GM19193 (cell line): ENCODE measurements at regions not wholly inside any gene's neighbourhood (a gene's known extent, or its start where the extent isn't known, plus 50 kb on each side); places are given as distances from the start of the nearest gene placed in this dataset.

ENCODE experiments used
- POLR2A ChIP-seq: IDR thresholded peaks from 4 replicates; pipeline ENCODE4 v1.6.1; 2011; ENCODE audit not compliant: insufficient read depth, insufficient read length; ENCODE audit errors: extremely low read depth

DNA sequence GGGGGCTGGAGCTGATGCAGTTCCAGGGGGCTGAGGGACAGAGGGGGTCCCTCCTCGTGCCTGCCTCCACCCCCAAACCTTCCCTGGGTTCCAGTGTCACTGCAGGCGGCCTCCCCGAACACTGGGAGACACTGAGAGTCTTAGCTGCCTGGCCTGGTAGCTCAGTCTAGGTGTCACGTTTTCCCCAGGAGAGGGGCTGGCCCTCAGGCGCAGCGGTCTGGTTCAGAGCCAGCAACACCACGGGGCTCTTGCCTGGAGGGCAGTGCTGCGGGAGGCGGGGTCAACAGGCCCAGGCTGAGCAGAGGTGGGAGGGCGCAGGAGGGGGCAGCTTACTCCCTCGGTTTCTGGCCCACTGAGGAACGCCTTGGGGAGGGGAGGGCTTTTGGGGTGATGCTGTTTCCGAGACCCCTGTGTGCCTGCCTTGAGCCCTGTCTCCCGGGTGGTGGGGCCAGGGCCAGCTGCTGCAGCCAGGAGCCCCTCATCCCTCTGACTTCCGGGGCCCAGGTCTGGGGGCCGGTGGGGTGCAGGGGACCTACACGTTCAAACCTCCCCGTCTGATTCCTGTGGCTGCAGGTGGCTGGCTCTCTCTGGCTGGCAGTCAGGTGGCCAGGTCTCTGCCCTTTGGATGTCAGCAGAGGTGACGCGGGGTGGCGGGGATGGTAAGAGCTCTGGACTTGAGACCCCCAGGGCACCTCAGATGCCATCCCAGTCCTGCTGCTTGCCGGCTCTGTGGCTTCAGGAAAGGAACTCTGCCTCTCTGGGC lies 89.3 kb upstream of the GSE1 start:
- no peak for TF ChIP-seq POLR2A

DNA sequence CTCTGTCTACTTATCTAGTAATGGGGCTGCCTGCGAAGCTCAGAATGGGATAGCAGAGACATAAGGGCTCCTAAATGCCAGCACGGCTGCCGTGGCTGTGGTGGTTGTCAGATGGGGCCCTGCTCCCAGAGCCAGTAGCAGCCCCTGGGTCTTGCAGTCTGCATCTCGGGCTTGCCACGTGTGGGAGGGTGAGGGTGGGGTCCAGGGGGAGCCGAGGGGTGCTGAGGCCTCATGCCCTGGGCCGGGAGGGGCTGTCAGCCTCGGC lies 88.8 kb upstream of the GSE1 start:
- TF ChIP-seq POLR2A: no peak

DNA sequence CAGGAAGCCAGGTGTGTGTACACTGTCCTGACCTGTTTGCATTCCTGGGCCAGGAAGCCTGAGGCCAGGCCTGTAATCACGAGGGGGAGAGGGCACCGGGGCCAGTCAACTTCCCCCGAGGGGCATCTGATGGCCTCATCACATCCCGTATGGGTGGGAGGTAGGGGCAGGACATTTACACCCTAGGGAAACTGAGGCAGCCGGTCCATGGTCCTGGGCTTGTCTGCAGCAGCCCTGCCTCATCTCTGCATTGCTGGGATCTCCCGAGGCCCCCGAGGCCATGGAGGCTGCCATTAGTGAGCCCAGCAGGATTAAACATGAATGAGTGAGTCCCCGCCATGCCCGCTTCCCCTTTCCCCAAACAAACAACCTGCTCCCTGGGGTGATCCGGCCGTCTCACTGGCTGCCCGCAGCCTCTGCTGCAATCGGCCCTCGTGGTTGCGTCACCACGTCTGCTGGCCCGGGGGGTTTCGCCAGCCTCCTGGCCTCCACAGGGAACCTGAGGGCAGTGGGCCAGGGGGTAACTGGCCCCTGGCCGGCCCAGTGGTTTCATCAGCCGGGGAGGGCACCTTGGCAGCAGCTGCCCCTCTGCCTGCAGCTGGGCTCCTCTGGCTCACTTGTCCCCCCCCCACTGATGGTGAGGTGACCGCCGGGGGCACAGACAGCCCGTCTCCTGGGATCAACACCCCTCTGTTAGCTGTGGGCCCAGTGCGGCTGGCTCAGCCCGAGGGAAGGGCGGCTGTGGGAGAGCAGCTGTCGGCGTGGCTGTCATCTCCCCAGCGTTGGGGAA lies 88.3 kb upstream of the GSE1 start:
- no peak for TF ChIP-seq POLR2A

DNA sequence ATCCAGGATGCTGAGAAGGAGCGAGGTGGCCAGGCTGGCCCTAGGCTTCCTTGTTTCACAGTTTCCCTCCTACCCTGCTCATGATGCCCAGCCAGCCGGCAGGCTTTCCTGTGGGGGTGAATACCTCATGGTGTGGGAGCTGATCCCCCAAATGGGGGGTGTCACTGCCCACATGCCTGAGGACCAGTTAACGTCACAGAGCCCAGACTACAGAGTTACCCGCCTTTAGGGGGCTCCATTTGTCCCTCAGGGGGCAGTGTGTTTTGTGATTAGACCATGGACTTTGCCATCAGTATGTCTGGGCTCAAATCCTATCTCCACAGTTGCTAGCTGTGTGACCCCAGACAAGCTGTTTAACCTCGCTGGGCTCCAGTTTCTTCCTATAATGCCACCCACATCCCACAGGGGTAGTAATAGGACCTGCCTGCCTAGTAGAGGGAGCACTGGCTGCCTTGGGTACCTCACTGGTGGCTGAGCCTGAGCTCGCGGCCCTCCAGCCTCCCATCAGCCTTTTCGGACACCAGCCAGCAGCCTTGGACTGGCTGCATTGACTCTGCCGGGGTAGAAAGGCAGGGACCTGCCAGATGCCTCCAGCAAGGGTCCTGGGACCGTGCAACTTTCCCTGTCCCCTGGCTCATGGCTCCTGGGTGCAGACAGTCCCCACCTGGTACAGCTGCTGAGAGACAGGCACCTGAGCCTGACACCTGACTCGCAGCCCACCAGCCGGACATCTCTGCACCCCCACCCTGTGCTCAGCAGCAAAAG lies 87.5 kb upstream of the GSE1 start:
- no peak for TF ChIP-seq POLR2A

DNA sequence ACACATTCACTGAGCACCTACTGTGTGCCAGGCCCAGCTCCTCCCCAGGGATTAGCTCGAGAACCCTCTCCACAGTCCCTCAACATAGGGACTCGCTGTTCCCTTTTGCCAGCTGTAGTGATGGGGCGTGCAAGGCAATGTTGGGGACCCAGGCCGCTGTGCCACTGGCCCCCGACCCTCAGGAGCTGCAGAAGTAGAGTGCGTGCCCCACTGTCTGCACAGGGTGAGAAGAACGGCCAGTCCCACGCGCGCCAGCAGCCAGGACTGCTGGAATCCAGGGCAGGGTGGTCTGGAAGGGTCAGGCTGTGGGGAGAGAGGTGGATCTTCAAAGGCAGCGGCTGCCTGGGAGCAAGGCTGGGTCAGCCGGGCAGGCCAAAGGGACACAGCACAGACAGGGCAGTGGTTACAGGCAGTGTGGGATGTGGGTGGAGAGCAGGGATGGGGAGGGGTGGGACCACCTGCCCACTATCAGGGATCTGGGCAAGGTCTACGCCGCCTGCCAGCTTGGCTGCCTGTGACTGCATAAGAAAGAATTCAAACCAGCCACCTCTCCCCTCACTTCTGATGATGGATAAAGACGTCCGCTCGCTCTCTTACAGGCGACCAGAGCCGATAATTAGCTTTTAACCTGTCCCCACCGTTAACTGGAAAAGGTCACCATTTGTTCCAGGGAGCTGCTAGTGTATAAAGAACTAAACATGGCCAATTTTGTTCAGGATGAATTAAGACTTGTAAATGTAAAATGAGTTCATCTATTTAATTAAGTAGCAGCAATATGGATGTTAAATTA lies 86.7 kb upstream of the GSE1 start:
- no peak for TF ChIP-seq POLR2A

DNA sequence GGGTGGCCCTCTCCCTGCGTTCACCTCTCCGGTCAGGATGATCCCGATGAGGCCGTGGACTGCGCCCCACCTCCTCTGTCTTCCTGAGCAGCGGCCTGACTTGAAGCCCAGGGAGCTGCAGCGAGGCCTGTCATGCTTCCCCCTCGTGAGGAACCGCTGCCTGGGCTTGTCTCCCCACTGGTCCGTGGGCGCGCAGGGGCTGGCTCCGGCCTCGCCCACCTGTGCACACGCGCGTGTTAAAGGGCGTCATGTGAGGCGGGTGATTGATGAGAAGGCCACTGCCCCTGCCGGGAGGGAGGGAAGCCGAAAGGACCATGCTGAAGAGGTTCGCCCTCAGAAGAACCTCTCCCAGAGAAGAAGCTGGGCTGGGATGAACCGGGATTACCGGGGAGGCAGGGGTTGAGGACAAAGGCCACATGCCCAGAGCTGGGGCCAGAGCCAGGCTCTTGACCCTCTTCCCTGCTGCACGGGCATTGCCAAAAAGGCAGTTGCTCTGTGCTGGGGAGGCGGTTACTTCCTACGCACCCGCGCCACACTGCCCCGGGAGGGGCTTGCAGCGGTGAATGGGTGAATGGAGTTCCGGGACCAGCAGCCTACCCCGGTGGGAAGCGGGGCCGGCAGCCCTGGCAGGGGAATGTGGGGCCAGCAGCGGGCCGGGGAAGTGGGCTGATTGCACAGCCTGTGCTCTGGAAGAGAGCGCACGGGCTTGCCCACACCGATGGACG lies 85.9 kb upstream of the GSE1 start:
- no peak for TF ChIP-seq POLR2A

DNA sequence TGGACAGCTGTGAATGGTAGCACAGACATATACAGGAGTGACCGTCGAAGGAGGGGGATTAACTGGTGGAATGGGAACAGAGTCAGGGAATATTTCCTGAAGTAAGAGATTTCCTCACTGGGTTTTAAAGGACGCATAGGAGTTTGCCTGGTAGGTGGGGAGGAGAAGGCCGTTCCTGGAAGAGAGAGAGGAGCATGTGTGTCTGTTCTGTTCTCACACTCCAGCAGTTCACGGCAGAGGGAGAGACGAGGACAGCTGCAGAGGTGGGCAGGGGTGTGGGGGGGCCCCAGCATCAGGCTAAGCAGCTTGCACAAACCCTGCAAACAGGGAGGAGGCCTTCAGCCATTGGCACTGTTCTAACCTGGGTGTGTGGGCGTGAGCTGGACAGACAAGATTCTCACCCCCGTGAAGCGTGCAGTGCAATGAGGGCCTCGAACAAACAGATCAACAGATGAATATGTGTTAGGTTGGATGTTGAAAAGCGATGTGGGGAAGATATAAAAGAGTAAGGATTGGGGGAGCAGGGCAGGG lies 85.3 kb upstream of the GSE1 start:
- TF ChIP-seq POLR2A: no peak

DNA sequence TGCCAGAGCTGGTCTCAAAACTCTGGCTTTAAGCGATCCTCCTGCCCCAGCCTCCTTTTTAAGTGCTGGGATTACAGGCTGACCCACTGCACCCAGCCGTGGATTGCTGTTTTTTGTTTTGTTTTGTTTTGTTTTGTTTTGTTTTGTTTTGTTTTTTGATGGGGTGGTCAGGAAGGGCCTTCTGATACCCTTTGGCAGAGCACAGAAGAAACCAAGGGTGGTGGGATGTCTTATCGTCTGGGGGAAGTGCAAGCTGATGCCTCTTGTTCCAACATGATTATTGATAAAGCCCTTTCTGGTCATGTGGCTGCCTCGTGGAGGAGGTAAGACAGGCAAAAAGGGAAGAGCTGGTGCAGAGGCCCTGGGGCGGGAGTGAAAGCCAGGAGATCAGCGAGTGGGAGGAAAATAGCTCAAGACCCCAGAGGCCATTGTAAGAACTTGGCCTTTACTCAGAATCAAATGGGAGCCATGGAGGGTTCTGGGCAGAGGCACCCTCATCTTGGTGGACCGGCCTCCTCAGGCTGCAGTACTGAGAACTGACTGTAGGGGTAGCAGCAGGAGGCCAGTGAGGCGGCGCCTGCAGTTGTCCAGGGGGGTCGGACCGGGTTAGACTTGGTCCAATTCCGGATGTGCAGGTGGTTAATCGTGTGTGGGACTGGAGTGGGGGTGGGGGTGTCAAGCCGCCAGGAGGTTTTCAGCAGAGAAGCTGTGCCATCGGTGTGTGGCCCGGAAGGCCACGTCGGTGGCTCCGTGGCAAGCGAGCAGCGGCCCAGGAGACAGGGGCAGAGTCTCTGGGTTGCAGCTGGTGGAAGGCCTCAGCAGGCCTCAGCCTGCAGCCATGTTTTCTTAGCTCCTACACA lies 84.4 kb upstream of the GSE1 start:
- no peak for TF ChIP-seq POLR2A

DNA sequence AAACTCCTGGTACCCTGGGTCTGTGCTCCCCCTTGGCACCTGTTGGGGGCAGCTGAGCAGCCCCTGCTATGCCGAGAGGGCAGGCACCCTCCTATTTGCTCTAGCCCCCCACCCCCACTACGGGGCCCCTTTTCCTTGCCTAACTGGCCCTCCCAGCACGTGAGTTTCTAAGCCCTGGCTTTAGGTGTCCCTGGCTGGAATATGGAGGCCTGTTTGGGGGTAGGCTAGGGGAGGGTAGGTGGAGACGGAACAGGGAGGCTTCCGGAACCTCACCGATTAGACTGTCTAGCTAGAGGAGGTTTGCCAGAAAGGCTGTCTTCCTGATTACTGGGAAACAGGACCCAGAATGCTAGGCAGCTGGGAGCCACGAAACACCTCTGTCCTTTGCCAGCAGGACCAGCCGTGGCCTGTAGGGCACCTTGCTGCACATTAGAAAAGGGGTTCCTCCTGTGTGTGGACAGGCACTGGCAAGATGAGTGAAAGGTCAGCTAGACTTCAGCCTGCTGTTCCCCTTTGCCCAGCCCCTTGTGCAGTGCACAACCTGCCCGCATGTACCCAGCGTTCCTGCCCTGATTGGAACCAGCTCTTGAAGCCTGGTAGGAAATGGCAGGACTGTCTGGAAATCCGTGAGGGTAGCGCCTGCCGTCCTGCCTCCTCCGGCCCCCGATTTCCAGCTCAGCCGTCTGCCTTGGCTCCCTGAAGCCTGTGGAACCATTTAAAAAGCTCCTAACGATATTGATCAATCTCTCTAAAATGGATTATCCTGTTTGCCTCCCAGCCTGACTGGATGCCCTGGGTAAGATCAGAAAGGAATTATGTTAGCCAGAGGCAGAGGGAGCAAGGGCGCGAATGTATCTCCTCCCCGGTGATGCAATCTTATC lies 83.4 kb upstream of the GSE1 start:
- no peak for TF ChIP-seq POLR2A

DNA sequence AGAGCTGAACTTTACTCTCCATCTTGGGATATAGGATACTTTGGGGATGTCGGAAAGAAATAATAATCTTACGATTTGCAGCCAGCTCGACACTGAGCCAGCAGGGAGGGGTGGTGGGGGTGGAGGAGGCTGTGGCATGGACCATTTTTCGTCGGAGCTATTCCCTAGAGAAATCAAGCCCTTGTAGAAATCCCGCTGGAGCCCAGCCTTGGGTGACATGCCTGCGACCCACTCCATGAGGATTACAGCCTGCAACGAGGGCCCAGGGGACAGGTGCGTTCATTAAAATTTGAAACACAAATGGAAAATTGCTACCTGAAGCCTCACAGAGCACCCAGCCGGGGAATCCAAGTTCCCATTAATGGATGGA lies 82.8 kb upstream of the GSE1 start:
- TF ChIP-seq POLR2A: no peak

DNA sequence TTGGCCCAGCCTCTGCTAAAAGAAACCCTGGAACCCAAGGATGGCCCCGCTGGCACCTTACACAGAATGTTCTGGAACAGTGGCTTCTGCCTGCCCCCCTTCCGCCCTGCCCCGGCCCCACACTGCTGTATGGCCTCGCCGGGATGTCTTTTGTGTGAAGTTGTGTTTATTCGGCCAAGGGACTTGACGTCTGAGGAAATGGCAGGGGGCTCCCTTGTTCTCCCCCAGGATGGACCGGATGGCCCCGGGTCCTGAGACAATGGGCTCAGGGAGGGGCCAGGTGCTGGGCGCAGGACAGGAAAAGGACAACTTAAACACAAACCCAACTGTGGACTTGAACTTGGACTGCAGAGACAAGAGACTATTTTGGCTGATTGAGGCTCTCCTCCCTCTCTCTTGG lies 81.6 kb upstream of the GSE1 start:
- TF ChIP-seq POLR2A: no peak

DNA sequence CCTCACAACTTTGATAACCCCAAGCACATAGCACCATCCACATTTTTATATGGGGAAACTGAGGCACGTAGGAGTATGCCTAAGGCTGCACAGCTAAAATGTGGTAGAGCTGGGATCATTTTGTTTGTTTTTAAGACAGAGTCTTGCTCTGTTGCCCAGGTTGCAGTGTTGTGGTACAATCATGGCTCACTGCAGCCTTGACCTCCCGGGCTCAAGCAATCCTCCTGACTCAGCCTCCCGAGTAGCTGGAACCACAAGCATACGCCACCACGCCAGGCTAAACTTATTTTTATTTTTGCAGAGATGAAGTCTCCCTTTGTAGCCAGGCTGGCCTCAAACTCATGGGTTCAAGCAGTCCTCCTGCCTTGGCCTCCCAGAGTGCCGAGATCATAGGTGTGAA lies 81.0 kb upstream of the GSE1 start:
- no peak for TF ChIP-seq POLR2A

DNA sequence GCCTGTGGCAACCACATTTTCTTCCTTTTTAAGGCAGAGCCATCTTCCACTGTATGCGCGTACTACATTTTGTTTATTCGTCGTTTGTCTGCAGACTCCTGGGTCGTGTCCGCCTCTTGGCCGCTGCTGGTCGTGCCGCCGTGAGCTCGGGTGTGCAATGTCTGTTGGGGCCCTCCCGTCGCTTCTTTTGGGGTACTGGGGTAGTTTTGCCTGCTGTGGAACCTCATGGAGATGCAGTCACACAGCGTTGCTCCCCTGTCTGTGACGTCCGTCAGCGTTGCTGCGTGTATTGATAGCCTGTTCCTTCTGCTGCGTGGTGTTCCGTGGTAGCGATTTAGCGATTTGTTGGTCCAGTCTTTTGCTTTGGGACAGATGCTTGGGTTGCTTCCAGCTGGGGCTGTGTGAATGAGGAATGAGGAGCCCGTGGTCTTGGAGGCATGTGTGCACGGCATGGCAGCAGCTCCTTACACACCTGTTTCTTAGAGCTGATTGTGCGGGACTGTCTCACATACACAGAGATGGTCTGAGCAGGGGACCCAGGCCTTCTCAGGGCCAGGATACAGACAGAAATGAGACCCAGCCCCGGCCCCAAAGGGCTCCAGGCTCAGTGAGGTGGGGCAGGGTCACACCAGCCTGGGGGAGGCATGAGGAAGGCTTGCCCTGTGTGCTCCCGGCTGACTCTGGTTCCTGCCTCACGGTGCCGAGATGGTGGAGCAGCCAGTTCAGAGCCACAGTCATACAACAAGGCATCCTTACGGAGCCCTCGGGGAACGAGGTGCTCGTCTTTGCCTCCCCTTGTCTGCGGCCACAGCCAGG lies 78.4 kb upstream of the GSE1 start:
- no peak for TF ChIP-seq POLR2A
